ENCODE measurements at regions not wholly inside any gene's neighbourhood (a gene's known extent, or its start where the extent isn't known, plus 50 kb on each side); places are given as distances from the start of the nearest gene placed in this dataset.

DNA sequence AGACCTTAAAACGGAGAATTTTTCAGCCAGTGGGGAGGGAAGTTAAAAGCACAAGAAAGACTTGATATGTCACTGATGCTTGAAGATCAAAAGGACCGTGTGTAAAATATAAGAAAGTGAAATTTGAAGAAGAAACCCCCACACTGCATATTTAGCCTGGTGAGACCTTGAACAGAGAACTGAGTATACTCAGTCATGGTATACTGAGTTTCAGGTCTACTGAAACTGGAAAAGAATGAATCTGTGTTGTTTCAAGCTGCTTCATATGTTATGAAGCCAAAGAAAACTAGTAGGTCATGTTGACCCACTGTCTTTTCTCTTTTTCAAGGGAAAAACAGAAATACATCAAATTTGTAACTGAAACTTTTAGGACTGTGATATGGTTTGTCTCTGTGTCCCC lies 443.8 kb upstream of the GJE1 start:
- in situ Hi-C loops (cut with MboI; ENCODE audit: low sequenced_read_pairs), result loop anchor here (25.0 kb wide), 1 partner anchor 423 kb away; no protein-coding TSS in a partner anchor

DNA sequence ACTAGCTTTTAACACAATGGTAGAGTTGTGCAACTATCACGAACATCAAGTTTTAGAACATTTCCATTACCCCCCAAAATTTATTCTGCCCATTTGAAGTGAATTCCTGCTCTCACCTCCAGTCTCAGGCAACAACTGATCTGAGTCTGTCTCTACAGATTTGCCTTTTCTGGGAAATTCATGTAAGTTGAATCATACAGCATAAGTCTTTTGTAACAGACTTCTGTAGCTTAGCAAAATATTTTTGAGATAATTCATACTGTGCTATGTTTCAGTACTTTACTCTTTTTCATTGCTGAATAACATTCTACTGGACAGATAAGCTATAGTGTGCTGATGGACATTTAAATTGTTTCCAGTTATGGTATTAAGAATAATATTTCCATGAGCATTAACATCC lies 447.3 kb upstream of the GJE1 start:
- in situ Hi-C loops (cut with MboI; ENCODE audit: low sequenced_read_pairs), result loop anchor here (25.0 kb wide), 1 partner anchor 427 kb away; no protein-coding TSS in a partner anchor

DNA sequence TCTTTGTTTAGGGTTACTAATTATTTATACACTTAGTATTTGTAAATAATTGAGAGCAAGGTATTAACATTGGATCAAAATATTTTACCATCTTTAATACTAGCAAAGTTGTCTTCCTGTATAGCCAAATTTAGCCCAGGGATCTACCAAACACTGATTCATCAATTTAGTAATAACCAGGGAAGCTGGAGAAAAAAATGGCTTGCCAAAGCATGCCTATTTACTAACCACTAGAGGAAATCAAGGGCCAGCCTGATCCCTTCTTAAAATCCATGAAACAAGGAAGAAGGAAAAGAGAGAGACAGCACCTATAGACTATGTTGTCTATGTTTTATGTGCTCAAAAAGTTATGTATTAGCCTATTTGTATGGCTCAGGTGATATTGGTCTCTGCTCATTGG lies 450.3 kb upstream of the GJE1 start:
- in situ Hi-C loops (cut with MboI; ENCODE audit: low sequenced_read_pairs), result loop anchor here (25.0 kb wide), 1 partner anchor 430 kb away; no protein-coding TSS in a partner anchor

DNA sequence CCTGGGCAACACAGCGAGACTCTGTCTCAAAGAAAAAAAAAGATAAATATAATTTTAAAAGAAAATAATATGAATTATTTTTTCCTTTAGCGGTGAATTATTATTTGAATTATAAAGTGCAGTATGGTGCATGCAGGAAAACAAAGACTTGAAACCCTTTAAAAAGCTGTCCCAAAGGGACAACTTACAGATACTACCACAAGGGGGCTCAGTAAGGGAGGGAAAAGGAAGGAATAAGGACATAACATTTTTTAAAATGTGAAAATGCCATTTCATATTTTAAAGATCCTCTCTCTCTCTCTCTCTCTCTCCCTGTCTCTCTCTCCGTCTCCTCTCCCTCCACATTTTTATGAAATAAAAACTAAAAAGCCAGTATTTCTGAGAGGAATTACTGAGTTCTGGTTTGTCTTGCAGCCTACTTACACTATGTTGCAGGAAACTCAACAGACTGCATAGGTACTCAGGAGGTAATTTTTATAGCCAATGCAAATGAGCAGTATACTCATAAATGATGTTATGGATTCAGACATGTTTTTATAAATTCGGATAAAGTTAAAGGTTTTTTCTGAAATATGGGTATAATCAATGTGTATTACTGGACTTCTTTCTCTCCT lies 455.0 kb upstream of the GJE1 start:
- in situ Hi-C loops (cut with MboI; ENCODE audit: low sequenced_read_pairs), result loop anchor here (25.0 kb wide), 1 partner anchor 435 kb away; no protein-coding TSS in a partner anchor

DNA sequence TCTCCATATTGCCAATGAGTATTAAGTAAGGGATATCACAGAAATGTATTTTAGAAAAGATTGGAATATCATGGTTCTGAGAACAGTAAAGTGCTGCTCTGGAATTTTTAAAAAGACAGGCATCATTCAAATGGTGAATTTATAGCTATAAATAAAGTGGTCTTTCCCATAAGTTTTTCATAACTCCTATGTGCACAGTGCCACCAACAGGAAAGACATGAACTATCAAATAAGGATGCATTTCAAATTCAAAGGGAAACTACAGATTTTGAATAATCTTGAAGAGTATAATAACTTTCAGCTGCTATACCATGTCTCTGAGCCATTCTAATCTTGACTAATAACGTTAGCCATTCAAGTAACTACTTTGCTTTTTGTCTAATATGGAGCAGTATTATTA lies 456.8 kb upstream of the GJE1 start:
- in situ Hi-C loops (cut with MboI; ENCODE audit: low sequenced_read_pairs), result loop anchor here (25.0 kb wide), 1 partner anchor 436 kb away; no protein-coding TSS in a partner anchor

DNA sequence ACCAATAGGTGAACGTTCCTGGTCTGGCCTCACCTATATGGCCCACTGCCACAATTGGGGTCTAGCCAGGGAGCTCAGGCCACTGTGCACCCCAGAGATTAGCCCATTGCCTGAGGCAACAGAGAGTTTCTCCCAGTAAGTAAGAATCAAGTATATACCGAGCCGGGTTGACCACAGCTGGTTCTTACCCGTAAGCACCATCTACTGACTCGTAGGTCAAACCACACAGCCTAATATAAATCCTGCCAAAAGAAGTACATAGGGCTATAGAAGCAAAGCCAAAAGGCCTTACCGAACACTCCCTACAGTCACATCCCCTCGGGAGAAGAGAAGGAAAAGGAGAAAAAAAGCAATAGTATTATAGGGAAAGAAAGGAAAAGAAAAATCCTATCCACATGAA lies 463.6 kb upstream of the GJE1 start:
- in situ Hi-C loops (cut with MboI; ENCODE audit: low sequenced_read_pairs), result no loop called here

DNA sequence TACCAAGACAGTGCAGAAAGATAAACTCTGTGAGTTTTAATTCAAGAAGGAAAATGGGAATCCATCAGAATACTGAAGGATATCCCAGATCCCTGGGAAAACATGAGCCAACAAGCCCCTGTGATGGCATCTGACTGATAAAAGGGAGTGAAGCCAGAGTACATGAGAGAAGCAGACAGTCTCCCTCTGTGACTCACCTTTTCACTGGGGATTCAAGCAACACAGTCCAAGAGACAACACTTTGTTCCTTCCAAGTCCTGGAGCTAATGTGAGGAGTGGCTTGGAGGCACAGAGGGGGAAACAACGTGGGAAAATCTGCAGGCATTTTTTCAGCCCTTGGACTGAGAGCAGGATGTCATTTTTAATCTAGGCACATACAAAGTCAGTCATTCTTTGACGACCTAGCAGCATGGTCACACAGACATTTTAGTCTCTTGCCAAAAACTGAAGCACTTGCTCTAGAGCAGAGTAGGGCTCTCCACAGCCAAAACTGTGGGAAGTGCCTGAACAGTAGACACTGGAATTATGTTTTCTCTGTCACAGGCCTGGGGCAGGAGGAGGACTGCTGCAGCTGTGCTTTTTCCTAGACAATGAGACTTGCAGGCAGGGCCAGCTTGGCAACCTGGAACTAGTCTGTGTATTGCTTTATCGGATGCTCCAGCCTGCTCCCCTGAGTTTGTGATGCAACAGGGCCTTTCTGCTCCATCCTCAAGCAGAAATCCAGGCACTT lies 465.0 kb upstream of the GJE1 start:
- in situ Hi-C loops (cut with MboI; ENCODE audit: low sequenced_read_pairs), result no loop called here

DNA sequence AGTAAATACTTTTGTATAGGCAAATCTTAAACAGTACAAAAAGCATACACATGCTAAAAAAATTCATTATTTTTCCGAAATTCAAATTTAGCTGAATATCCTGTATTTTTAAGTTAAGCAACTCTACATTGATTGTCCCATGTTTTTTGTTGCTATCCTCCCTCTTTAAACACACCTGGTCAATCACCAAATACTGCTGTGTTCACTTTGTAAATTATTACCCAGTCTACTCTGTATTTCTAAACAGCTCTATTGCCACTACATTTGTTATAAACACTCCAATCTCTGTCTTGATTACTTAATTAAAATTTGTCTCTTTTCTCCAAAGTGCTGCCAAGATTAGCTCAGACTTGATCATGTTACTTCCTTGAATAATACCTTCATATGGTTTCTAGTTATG lies 466.5 kb upstream of the GJE1 start:
- in situ Hi-C loops (cut with MboI; ENCODE audit: low sequenced_read_pairs), result no loop called here

DNA sequence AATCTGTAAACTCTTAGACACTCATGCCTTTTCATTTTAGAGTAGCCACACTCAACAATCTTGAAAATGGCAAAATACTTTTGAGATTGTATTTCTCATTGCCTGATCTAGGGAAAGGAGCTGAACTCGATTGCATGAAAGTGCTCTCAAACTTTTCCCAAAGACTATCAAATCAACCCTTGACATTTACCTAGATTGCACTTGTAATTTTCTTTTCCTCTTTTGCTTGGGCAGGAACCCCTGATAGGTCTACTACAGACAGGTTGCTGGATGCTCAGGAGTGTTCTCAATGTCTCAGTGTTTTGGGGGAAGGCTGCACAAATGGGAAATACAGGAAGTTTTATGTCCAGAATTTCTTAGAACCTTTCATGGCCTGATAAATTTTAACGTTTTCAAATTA lies 468.0 kb upstream of the GJE1 start:
- in situ Hi-C loops (cut with MboI; ENCODE audit: low sequenced_read_pairs), result no loop called here

DNA sequence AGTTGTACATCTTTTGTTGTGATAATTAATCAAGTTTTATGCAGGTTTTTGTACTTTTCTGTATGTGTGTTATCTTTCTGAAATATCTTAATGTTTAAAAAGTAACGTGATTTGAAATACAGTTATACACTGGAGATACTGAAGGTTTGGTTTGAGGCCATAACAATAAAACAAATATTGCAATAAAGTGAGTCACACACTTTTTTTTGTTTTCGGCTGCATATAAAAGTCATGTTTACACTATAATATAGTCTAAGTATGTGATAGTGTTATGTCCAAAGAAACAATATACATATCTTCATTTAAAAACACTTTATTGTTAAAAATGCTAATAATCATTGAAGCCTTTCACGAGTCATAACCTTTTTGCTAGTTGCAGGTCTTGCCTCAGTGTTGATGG lies 473.1 kb upstream of the GJE1 start:
- in situ Hi-C loops (cut with MboI; ENCODE audit: low sequenced_read_pairs), result no loop called here

DNA sequence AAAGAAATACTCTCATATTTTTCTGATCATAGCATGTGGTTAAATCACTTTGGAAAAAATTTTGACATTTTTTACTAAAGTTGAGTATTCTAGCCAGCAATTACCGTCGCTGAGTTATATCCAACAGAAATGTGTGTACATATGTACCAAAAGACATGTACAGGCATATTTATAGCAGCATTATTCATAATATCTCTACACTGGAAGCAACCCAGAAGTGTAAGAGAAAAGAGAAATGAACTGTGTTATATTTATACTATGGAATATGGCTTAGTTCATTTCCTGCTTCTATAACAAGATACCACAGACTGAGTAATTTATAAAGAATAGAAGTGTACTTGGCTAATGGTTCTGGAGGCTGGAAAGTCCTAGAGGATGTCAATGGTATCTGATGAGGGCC lies 474.0 kb upstream of the GJE1 start:
- in situ Hi-C loops (cut with MboI; ENCODE audit: low sequenced_read_pairs), result no loop called here

DNA sequence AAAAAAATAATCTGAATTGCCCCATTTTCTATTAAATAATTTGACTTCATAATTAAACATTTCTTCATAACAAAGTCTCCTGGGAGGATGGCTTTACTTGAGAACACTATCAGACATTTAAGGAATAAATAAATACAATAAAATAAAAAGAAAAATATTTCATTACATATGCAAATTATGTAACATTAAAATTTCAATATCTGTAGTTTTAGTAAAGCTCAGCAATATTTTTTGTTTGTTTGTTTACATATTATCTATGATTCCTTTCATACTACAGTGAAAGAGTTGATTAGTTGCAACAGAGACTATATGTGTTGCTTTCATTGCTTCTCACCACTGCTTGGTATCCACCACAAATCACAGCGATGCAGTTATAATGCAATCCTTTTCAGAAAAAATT lies 474.9 kb upstream of the GJE1 start:
- in situ Hi-C loops (cut with MboI; ENCODE audit: low sequenced_read_pairs), result no loop called here

DNA sequence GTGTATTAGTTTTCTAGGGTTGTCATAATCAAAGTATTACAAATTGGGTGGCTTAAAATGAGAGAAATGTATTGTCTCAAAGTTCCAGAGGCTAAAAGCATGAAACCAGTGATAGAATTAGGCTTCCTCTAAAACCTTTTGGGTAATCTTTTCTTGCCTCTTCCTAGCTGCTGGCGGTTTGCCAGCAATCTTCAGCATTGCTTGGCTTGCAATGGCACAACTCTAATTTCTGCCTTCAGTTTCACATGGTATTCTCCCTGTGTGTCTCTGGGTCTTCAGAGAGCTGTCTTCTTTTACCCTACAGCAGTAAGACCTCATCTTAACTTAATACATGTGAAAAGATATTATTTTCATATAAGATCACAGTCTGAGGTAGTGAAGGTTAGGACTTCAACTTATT lies 479.1 kb upstream of the GJE1 start:
- in situ Hi-C loops (cut with MboI; ENCODE audit: low sequenced_read_pairs), result no loop called here

DNA sequence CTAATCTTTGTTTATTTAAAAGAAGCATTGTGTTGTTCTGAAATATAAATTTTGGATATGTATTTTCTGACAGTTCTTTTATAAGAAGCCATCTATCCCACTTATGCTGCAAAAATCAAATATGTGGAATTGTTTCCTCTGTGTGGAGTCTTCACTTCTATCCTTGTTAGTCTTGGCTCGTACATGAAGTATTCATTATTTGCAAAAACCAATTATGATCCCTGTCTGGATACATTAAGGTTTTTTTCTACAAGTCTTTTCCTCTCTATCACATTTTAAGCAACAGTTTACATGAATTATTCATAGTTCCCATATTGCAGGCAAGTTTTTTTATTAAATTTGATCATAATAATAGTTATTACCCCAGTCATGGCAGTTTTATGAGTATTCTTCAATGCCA lies 490.8 kb upstream of the GJE1 start:
- in situ Hi-C loops (cut with MboI; ENCODE audit: low sequenced_read_pairs), result no loop called here

DNA sequence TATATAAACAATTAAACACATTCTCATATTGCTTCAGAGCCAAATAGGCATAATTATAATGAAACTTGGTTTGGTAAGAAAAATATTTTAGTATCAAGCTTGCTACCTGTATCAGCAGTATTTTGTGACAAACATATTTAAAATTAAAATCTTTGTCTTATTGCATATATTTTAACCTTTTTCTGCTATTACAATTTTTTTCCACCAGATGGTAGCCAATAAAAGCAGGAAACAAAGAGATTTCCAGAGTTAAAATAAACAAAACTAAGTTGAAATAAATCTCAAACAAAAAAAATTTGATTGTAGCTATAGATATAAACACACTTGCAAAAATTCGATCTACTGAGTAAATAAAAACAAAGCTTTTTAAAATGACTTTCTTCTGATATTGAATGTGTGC lies 491.3 kb upstream of the GJE1 start:
- in situ Hi-C loops (cut with MboI; ENCODE audit: low sequenced_read_pairs), result no loop called here

DNA sequence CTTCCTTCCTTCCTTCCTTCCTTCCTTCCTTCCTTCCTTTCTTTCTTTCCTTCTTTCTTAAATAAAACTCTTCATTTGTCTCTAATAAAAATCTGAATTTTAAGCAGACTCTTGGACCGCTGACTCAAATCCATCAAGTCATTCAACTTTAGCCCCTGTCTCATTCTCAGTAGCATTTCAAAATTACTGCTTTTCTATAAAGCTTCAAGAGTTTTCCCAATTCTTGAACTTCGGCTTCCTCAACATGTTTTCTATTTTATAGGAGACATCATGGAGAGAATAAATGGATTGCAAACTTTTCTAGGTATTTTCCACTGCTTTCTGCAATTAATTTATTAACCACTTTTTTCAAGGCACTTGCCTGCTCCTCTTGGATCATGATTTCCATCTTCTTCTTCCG lies 497.1 kb upstream of the GJE1 start:
- in situ Hi-C loops (cut with MboI; ENCODE audit: low sequenced_read_pairs), result no loop called here

DNA sequence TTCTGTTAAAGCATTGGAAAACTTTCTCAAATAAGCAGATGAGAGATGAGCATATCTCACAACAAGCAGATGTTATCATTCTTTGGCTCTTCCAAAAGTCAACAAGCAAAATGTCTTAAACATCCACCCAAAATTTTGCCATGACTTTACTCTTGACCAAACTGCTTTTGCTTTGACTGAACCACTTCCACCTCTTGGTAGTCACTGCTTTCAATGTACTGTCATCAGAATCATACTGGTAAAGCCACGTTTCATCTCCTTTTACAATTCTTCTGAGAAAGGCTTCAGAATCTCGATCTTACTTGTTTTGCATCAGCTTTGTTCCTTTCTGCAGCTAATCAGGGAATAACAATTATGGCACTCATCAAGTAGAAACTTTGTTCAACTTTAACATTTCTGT lies 498.5 kb upstream of the GJE1 start:
- in situ Hi-C loops (cut with MboI; ENCODE audit: low sequenced_read_pairs), result no loop called here

DNA sequence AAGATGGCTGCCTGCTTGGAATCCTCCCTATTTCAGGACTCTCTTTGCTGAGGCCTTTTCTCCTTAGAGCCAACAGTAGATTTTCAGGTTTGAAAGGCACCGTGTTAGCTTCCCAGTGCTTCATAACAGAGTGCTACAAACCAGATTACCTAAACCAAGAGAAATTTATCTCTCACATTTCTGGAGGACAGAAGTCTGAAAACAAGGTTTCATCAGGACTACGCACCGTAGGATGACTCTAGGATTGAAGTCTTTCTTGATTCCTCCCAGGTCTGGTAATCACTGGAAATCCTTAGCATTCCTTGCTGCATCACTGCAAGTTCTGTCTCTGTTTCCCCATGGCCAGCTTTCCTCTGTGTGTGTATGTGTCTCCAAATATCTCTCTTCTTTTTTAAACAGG lies 508.4 kb upstream of the GJE1 start:
- in situ Hi-C loops (cut with MboI; ENCODE audit: low sequenced_read_pairs), result no loop called here

DNA sequence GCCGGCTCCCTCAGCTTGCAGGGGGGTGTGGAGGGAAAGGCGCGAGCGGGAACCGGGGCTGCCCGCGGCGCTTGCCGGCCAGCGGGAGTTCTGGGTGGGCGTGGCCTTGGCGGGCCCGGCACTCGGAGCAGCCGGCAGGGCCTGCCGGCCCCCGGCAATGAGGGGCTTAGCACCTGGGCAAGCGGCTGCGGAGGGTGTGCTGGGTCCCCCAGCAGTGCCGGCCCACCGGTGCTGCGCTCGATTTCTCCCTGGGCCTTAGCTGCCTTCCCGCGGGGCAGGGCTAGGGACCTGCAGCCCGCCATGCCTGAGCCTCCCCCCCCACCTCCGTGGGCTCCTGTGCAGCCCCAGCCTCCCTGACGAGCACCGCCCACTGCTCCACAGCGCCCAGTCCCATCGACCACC lies 514.5 kb upstream of the GJE1 start:
- in situ Hi-C loops (cut with MboI; ENCODE audit: low sequenced_read_pairs), result no loop called here

DNA sequence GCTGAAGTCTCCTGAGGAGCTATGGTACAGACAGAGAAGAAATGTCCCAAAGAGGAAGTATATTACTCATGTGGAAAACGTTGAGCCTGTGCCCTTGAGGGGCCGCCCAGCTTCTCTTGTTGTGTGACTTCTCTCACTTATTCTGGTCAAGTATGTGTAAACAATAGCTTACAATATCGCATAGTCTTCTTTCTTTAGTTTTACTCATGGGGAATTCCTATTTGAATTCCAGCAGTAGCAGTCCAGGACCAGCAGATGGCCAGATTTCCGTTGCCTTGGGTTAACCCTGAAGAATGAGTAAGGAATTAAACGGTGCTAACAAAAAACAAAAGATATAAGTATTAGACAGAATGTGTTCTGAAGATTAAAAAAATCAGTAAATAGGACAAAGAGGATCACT lies 522.0 kb upstream of the GJE1 start:
- in situ Hi-C loops (cut with MboI; ENCODE audit: low sequenced_read_pairs), result no loop called here

DNA sequence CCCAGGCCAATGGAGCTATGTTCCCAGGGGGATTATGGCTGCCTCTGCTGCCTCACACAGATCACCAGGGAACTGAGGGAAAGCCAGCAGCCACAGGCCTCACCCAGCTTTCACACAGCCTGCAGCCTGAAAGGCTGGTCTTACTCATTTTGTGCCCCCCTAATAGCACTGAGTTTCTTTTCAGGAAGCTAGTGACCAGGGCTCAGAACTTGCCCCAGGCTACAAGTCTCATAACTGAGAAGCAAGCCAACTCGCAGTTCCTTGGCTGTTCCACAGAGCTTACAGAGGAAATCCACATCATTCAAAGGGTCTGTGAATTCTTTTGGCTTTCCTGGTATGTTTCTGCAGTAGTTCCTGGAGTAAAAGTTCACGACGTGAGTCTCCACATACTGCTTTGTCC lies 524.8 kb upstream of the GJE1 start:
- in situ Hi-C loops (cut with MboI; ENCODE audit: low sequenced_read_pairs), result no loop called here

DNA sequence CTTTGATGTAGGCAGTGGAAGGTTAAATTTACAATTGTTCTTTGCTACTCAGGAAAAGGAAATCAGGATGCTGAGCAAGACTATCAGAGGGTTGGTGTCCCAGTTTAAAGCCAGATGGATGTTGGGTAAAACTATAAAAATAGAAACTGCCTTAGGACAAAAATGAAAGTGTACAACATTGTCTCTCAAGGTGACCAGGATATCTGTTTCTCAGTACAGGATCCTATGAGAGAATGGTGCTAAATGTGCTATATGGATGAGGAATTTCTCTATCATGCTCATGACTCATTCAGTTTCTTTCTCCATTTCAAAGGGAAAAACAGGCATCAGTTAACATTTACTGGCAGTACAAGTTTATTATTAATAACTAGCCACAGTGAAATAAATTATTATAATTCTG lies 534.2 kb upstream of the GJE1 start:
- in situ Hi-C loops (cut with MboI; ENCODE audit: low sequenced_read_pairs), result no loop called here

DNA sequence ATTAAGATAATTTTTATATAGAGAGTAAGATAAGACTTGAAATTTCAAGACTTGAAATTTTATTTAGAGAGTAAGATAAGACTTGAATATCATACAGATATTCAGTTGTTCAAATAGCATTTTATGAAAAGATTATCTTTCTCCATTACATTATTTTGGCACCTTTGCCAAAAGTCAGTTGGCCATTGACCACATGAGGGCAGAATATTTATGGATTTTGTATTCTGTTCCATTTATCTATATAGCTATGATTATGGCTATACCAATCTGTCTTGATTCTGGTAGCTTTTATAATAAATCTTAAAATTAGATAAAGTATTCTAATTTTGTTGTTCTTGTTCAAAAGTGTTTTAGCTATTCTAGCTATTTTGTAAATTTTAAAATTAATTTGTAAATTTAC lies 537.9 kb upstream of the GJE1 start:
- in situ Hi-C loops (cut with MboI; ENCODE audit: low sequenced_read_pairs), result no loop called here
